Prostate gland (tissue), 2 donors: ENCODE measurements at regions not wholly inside any gene's neighbourhood (a gene's known extent, or its start where the extent isn't known, plus 50 kb on each side); places are given as distances from the start of the nearest gene placed in this dataset.
A peak's percentile ranks its signal among the peaks of the same experiment; 100 is the strongest.

ENCODE experiments used
- DNase-seq: peaks from one replicate; pipeline ENCODE4 v3.0.0-alpha.2; 2019; ENCODE audit warnings: low spot score
- H3K27ac ChIP-seq, 2 donors: fragments of 200-600 bp; sonication (generic); 2 replicates each; pipeline ENCODE4 v1.5.1; 2017 to 2019
- H3K27me3 ChIP-seq: fragments of 200-600 bp; sonication (generic); replicated peaks from 2 replicates; pipeline ENCODE4 v1.5.1; 2019; ENCODE audit not compliant: insufficient read depth
- H3K36me3 ChIP-seq, 2 donors: fragments of 200-600 bp; sonication (generic); 1 replicate in 1 of 2; 2 replicates in 1 of 2; pipeline versions ENCODE4 v1.5.1 to v1.8.1; 2017 to 2019
- H3K4me1 ChIP-seq: fragments of 200-600 bp; sonication (generic); replicated peaks from 2 replicates; pipeline ENCODE4 v1.5.1; 2019
- H3K4me3 ChIP-seq, 2 donors: fragments of 200-600 bp; sonication (generic); 2 replicates each; pipeline ENCODE4 v1.5.1; 2017 to 2019
- H3K9me3 ChIP-seq: fragments of 200-600 bp; sonication (generic); 2 replicates; pipeline ENCODE4 v1.5.1; 2017
- POLR2A ChIP-seq: fragments of 450-650 bp; IDR thresholded peaks from one replicate; pipeline ENCODE4 v1.6.1; 2016; ENCODE audit warnings: antibody characterized with exemption, mild to moderate bottlenecking
- POLR2AphosphoS5 ChIP-seq: sonication (generic); formaldehyde crosslinking; IDR thresholded peaks from one replicate; pipeline ENCODE4 v1.6.1; 2017; ENCODE audit warnings: antibody characterized with exemption
- WGBS: methylation state at CpG from one replicate; pipeline ENCODE4 v1.1.5; 2018; 5-methylcytosine and 5-hydroxymethylcytosine counted together
- intact Hi-C: fragments of 100-400 bp; cut with DNase I; formaldehyde crosslinking; loops from one replicate; pipeline ENCODE4 v1.14.2; 2022
- TF ChIP-seq, protein P1 (sequence below), 4 experiments: fragments of 200-600 bp in 2 of 4; fragments of 450-650 bp in 2 of 4; sonication (generic) in 2 of 4; IDR thresholded peaks; 1 replicate in 3 of 4; 2 replicates in 1 of 4; pipeline ENCODE4 v1.5.1; 2016 to 2019; ENCODE audit warnings: antibody characterized with exemption in 4 of 4, mild to moderate bottlenecking in 2 of 4, moderate library complexity in 2 of 4

GRCh38 chr13:44812818-44813217, 176.5 kb downstream of the NUFIP1 start:
- Histone ChIP-seq H3K36me3 (no peaks in the 10 kb centered on the region), H3K9me3 (no peaks in the 10 kb centered on the region), H3K4me3 (no peak overlapping the region), H3K27ac (no peak overlapping the region), H3K4me1 (no peaks in the 10 kb centered on the region), H3K27me3 (no peaks in the 10 kb centered on the region)
- no peak for DNase-seq
- WGBS, result 71% methylated on average over 3 of the region's 3 CpGs
- TF ChIP-seq, protein P1, sequence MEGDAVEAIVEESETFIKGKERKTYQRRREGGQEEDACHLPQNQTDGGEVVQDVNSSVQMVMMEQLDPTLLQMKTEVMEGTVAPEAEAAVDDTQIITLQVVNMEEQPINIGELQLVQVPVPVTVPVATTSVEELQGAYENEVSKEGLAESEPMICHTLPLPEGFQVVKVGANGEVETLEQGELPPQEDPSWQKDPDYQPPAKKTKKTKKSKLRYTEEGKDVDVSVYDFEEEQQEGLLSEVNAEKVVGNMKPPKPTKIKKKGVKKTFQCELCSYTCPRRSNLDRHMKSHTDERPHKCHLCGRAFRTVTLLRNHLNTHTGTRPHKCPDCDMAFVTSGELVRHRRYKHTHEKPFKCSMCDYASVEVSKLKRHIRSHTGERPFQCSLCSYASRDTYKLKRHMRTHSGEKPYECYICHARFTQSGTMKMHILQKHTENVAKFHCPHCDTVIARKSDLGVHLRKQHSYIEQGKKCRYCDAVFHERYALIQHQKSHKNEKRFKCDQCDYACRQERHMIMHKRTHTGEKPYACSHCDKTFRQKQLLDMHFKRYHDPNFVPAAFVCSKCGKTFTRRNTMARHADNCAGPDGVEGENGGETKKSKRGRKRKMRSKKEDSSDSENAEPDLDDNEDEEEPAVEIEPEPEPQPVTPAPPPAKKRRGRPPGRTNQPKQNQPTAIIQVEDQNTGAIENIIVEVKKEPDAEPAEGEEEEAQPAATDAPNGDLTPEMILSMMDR (IDR thresholded peaks at IDR 0.05), result no peak
- TF ChIP-seq POLR2A (no peak), POLR2AphosphoS5 (no peak)
- intact Hi-C loops, result no loop called here

GRCh38 chr13:44810061-44810840, 179.0 kb downstream of the NUFIP1 start:
- no peaks in the 10 kb centered on the region for H3K4me1 ChIP-seq
- no peaks in the 10 kb centered on the region for H3K9me3 ChIP-seq
- no peak overlapping the region for H3K27ac ChIP-seq
- no peaks in the 10 kb centered on the region for H3K27me3 ChIP-seq
- WGBS, result 39% methylated on average over 5 of the region's 5 CpGs
- H3K36me3 ChIP-seq, result no peaks in the 10 kb centered on the region
- intact Hi-C loops, result no loop called here
- TF ChIP-seq POLR2A (no peak), POLR2AphosphoS5 (no peak)
- TF ChIP-seq, protein P1 (IDR thresholded peaks at IDR 0.05), result no peak
- H3K4me3 ChIP-seq, result no peak overlapping the region
- peak; percentile 54 for DNase-seq

- TF ChIP-seq, protein P1 (IDR thresholded peaks at IDR 0.05), result no peak
- TF ChIP-seq POLR2AphosphoS5 (no peak), POLR2A (no peak)
- intact Hi-C loops, result no loop called here
- Histone ChIP-seq H3K27ac (no peak overlapping the region), H3K27me3 (no peaks in the 10 kb centered on the region), H3K4me3 (no peak overlapping the region), H3K4me1 (no peaks in the 10 kb centered on the region), H3K9me3 (no peaks in the 10 kb centered on the region), H3K36me3 (no peaks in the 10 kb centered on the region)
- no peak for DNase-seq
- WGBS, result 84% methylated on average over 9 of the region's 9 CpGs
Observed at GRCh38 chr13:44809190-44809589, 180.1 kb downstream of the NUFIP1 start.

- H3K27ac ChIP-seq, result no peak overlapping the region
- H3K4me1 ChIP-seq, result no peaks in the 10 kb centered on the region
- TF ChIP-seq POLR2A (no peak), POLR2AphosphoS5 (no peak)
- TF ChIP-seq, protein P1 (IDR thresholded peaks at IDR 0.05), result no peak
- H3K4me3 ChIP-seq, result no peak overlapping the region
- no peaks in the 10 kb centered on the region for H3K36me3 ChIP-seq
- DNase-seq, result no peak
- WGBS, result 100% methylated on average over 1 of the region's 1 CpG
- intact Hi-C loops, result no loop called here
- no peaks in the 10 kb centered on the region for H3K9me3 ChIP-seq
- no peaks in the 10 kb centered on the region for H3K27me3 ChIP-seq
Observed at GRCh38 chr13:44808185-44808584, 181.1 kb downstream of the NUFIP1 start.

- no peaks in the 10 kb centered on the region for H3K9me3 ChIP-seq
- no peak for DNase-seq
- TF ChIP-seq POLR2A (no peak), POLR2AphosphoS5 (no peak)
- TF ChIP-seq, protein P1 (IDR thresholded peaks at IDR 0.05), result no peak
- no peaks in the 10 kb centered on the region for H3K27me3 ChIP-seq
- intact Hi-C loops, result no loop called here
- no peaks in the 10 kb centered on the region for H3K36me3 ChIP-seq
- H3K4me1 ChIP-seq, result no peaks in the 10 kb centered on the region
- H3K27ac ChIP-seq, result no peak overlapping the region
- H3K4me3 ChIP-seq, result no peak overlapping the region
- 90% methylated on average over 5 of the region's 5 CpGs for WGBS
Observed at GRCh38 chr13:44807449-44808034, 181.7 kb downstream of the NUFIP1 start.
